Renal pelvis (tissue), 1 donor: ENCODE measurements at regions not wholly inside any gene's neighbourhood (a gene's known extent, or its start where the extent isn't known, plus 50 kb on each side); places are given as distances from the start of the nearest gene placed in this dataset.

Experiments
- DNase-seq: peaks from one replicate; pipeline ENCODE4 v3.0.0-alpha.2; 2013

- peak; percentile 71 for DNase-seq
Observed at GRCh38 chr6:44662461-44663121, 275.1 kb downstream of the CDC5L start.

DNA sequence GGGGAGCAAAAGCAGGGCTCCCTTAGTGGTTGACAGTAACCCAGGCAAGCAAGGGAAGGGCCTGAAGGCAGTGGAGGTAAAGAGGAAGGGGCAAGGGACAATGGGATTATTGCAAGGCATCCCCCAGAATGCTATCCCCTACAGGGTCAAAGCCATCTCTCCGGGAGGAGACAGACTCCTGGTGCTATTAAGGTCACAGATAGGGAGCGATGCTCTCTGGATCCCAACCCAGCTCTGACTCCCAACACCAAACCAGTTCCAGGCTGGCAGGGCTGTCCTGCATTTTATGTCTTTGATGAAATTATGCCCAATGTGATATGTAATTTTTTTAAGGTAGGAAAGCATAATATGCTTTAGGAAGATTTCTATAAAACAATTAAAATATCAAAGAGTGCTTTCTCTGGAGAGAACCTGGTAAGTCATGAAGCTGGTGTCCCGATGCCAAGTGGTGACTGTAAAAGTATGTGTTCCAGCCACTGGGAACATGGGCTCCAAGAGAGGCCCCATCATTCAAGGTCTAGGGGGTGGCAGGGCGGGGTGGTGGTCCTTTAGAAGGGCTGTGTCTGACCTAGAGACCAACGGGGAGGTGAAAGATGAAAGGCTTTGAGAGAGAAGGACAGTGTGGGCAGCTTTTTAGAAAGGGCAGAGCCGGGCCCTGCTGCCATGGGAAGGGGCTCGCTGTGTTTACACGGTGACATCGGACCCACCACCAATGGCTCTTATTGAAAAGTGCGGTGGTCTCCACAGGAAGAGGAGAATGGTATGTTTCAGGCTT lies 276.5 kb downstream of the CDC5L start:
- DNase-seq: no peak

DNA sequence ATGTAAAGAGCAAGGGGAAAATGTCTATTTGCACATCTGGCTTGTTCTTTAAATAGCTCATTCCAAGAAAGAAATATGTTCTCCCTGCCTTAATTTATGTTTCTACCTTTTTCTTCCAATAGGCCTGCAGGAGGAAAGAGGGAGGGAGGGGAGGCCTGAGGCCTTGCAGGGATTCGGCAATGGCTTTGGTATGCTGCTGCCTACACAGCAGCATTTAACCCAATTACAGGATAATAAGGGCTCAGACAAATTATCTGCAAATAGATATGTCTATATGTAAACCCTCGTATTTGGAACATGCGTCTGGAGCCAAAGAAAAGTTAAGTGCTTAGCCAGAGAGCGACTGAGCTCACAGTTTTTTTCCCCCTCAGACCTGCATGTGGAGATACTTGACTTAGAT lies 277.2 kb downstream of the CDC5L start:
- DNase-seq: peak; percentile 55

DNA sequence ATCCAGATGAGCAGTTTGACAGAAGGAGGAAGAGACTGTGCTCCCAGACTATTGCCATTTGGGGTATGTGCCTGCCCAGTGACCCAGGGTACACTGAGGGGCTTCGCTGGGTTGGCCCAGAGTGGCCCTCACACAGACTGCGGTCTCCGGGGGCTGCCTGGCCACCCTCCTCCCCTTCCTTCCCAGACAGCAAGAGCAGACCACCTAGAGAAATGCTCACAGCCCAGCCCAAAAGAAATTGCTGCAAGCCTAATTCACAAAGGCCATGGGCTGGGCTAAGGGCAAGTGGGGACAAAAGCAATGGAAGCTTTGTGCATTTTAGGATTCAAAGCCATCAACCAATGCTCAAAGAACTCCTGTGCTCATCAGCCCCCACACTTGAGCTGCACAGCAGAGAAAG lies 277.6 kb downstream of the CDC5L start:
- DNase-seq: no peak

DNA sequence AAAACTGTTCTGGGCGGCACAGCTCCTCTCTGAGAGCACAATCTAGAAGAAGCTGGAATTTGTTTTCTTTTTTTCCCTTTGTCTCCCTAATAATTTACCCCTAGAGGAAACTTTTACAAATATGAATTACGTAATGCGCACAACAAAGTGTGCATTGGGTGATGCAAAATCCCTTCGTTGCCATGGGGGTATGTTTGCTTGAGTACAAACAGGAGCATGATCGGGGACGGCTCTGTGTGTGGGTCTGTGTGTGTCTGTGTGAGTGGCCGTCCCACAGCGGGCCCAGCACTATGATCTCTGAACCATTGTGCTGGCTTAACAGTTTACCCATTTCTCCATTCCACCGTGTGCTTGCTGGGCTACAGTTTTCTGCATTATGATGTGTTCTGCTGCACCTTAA lies 278.2 kb downstream of the CDC5L start:
- no peak for DNase-seq

- DNase-seq: no peak
Observed at GRCh38 chr6:44666324-44666723, 278.8 kb downstream of the CDC5L start.

- DNase-seq: no peak
Observed at GRCh38 chr6:44667226-44667625, 279.7 kb downstream of the CDC5L start.

GRCh38 chr6:44667668-44668390 lies 280.3 kb downstream of the CDC5L start:
- no peak for DNase-seq

DNA sequence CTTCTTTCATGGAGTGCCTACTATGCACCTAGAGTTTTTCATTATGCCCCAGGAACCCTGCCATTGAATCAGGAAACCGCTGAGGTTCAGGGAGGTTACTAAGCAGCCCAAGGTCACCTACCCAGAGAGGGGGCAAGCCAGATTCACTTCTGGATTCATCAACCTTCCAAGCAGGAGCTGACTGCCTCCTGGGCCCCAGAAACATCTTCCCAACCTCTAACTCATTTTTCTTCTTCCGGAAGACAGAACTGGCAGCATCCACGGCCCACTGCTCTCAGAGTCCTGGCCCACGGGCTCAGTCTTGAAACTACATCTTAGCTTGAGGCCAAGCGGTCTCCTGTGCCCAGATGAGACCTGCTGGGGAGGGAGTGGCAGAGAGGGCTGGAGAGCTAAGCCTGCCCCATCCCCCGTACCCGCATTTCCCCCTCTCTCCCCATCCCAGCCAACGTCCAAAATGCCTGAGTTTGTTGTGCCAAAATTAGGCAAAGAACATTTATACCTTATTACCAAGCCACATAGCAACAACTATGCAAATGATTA lies 281.0 kb downstream of the CDC5L start:
- DNase-seq: no peak

GRCh38 chr6:44668976-44669934 lies 281.7 kb downstream of the CDC5L start:
- DNase-seq: no peak

DNA sequence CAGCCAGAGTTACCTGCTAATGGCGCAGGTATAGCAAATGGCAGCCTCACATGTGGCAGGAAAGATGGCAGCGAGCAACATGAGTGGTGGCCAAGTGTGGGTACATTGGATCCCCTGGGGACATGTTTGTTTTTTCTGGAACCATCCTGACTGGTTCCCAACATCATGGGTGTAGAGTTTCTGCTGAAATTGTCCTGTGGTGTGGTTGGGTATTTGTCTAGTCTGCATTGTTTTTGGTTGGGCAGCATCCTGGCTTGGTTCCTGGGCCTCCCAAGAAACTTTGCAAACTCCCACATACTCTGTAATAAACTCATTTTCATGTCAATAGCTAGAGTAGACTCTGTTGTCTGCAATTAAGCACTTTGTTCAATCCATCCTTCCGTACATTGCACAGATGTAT lies 282.6 kb downstream of the CDC5L start:
- no peak for DNase-seq

- DNase-seq: no peak
Observed at GRCh38 chr6:44671333-44671732, 283.8 kb downstream of the CDC5L start.

- DNase-seq: no peak
Observed at GRCh38 chr6:44672086-44672485, 284.6 kb downstream of the CDC5L start.

DNA sequence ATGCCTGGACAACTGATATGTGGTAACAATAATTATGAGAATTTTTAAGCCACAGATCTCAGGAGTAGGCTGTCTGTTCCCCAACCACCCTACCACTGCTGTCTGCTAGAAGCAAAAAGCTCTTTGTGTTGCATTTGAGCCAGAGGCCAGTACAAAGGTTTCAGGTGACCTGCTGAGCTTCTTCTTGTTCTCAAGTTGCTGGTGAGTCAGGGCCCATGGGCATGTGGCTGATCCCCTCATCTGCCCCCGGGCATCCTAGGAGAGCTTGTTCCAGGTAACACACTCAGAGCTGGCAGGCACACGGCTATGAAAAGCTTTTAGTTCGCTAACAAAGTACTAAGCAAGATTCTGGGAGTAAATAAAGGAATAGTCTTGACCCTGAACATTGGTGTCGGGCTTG lies 285.3 kb downstream of the CDC5L start:
- DNase-seq: no peak

GRCh38 chr6:44674226-44675155 lies 287.0 kb downstream of the CDC5L start:
- DNase-seq: no peak

- no peak for DNase-seq
Observed at GRCh38 chr6:44675449-44675848, 287.9 kb downstream of the CDC5L start.

DNA sequence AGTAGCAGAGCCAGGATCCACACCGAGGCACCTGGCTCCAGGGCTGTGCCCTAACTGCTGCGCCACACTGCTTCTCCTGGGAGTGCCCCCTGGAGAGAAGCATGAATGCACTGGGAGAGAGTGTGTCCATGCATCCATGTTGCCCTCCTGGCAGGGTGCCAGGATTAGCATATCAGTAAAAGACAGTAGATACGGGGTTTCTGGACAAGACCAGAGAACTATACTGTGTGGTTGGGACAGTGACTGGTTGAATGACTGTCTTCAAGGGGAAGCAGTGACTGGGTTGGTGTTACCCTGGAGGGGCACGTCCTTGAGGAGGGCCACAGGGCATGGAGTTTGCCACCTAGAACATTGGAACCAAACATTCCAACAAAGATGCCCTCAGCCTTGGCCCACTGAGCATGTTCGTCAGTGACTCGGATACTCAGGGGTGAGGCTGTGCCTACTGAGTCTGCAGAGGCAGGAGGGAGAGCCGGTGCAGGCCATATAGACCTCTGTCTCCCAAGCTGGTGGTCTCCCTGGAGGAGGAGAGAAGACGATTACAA lies 288.8 kb downstream of the CDC5L start:
- no peak for DNase-seq

DNA sequence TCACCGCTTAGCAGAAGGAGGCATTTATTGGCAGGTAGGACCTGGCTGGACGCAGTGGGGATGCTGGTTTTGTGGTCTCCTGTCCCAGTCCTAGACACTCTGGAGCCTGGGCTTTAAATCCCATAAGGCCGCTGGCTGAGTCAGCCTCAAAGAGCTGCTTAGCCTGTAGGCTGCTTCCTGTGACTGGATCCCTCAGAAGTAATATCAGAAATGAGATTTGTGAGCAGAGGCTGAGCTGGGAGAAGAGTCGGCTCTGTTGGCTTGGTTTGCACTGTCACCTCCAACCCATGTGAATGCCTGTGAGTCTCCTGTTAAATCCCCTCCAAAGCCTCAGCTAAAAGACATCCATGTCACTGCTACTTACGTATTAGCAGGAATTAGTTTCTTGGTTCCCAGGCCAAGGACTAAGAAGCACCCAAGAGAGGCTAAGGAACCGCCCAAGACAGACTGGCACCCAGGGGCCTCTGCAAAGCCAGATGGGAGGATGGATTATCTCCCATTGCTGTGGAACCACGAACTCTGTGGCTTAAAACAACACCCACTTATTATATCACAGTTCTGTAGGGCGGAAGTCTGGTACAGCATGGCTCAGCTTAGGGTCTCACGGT lies 289.4 kb downstream of the CDC5L start:
- no peak for DNase-seq

DNA sequence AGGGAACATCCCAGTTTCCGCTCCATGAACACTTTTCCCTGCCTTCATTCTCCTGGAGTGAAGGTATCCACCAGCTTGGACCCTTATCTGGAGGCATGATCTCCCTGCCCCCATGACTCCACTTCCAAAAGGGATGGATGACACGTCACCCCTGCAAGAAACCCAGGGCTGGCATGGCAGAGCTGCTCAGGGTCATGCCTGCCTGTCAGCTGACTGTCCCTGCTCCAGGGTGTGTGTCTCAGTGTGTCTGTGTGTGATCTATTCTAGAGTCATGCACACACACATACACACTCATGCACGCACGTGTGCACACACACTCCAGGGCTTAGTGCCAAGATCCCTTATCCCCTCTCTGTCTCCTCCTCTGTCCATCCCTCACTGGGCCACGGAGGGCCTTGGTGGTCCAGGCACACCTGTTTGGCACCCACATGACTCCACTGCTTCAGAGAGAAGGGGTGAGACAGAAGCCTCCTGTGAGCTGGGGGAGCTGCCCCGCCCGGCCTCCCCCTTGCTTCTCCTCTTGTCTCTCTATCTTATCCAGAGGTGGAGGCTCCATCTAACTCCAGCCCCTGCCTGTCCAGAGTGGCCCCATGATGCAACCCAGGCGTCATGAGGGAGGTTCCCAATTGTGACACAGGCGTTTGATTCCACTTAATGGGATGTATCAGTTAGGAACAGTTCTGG lies 290.9 kb downstream of the CDC5L start:
- no peak for DNase-seq
